ELR (cell line): ENCODE measurements at regions not wholly inside any gene's neighbourhood (a gene's known extent, or its start where the extent isn't known, plus 50 kb on each side); places are given as distances from the start of the nearest gene placed in this dataset.
"Not testable (repeated sequence)": the region's sequence is repeated elsewhere in the genome, so short reads cannot be mapped to it uniquely, and the experiment has no call there.

Source experiments
- DNase-seq: peaks from one replicate; pipeline ENCODE4 v3.0.0-alpha.2; 2015; ENCODE audit warnings: low read depth

DNA sequence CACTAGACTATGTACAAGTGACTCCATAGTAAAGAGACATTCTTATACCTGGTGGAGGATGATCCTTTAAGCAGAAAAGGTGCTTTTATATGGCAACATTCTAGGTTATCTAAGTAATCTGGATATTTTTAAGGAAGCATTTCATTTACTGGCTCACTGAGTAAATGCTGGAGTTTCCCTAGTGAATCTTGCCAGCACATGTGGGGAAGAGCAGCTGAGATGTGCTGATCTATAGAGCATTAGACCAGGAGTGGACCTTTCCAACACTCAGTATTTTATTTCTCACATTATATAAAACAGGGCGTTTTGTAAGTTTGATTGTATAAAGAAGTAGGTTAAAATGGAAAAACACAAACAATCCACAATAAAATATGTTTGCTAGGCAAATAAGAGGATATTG, 478.5 kb downstream of the ATP23 start:
- DNase-seq = peak; percentile 10

DNA sequence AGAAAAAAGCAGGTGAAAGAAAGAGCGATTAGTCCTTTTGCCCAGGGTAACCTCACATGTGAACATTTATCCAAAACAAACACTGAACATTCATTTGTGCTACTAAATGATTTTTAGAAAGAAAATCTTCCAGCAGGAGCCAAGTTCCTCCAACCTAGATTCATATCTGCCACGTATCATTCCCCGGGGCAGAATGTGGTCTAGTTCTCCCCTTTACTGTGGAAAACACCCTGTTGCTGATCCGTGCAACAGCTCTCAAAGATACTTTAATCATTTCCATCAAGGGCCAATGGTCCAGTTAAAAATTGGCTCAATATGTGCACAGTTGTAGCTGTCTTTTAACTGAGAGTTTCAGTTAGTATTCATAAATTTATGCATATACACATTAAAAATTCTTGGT, 479.1 kb downstream of the ATP23 start:
- peak; percentile 79 for DNase-seq

DNA sequence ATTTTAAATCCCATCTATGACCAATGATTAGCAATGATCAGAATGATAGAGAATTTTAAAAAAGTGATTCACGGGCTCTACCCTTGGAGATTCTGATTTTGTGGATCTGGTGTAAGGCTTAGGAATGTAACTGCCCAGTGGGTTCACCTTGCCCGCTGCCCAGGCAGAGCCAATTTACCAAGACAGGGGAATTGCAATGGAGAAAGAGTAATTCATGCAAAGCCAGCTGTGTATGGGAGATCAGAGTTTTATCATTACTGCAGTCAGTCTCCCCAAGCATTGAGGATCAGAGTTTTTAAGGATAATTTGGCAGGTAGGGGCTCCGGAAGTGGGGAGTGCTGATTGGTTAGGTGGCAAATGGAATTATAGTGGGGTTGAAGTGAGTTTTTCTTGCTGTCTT, 480.6 kb downstream of the ATP23 start:
- DNase-seq = no peak

DNA sequence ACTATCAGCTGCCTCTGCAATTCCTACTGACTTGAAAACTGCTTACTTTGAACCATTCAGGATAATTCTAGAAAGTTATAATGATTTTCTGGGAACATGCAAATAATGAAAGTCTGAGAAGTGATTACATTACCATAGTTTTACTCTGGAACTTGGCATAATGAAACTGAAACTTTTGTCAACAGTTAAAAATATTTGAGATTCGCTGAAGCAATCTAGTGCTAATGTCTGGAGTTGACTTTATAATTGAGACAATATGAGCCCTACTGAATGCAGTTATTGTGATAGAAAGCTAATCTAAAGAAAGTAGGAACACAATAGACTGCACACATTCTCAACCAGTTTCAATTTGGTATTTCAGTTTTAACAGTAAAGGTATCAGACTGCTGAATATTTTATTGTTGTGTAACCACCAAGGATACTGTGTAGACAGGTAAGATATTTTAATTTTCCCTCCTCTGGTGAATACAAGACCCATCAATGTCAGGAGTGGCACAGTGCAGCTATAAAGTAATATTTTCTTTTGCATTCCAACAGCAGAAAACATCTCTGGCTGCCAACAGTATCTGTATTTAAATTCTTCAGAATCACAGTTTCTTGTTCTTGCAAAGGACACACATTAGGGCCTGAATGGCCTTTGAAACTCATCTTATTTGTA, 483.5 kb downstream of the ATP23 start:
- peak; percentile 8 for DNase-seq

DNA sequence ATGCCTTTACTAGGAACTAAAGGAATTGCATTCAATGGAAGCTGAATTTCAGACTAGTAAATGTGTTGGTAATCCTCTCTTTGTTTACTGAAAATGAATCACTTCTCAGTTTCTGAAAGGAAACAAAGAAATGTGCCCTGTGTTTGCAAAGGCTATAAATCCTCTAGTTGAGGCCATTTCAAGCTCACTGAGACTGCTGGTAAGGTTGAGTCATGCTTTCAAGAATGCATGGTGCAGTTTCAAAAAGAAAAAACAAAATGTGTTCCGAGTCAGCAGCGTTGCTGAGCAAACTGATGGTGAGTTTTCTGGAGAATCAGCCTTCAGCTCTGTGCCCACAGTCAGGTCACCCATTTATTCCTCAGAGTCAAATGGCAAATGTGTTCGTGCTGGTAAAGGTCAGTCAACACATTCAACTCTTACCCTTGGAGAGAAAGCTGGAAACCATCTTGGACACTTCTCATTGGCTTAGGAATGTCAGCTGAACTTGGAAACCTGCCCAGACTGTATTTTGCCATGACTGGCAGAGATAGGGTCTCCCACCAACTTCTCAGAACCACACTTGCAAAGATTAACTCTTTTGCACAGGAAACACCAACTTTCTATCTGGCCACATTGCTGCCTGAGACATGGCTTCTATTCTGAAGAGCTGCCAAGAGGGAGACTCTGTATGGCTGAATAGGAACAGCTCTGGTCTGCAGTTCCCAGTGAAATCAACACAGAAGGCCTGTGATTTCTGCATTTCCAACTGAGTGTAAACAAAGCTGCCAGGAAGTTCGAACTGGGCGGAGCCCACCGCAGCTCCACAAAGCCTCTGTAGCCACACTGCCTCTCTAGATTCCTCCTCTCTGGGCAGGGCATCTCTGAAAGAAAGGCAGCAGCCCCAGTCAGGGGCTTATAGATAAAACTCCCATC, 484.4 kb downstream of the ATP23 start:
- peak; percentile 97 for DNase-seq

DNA sequence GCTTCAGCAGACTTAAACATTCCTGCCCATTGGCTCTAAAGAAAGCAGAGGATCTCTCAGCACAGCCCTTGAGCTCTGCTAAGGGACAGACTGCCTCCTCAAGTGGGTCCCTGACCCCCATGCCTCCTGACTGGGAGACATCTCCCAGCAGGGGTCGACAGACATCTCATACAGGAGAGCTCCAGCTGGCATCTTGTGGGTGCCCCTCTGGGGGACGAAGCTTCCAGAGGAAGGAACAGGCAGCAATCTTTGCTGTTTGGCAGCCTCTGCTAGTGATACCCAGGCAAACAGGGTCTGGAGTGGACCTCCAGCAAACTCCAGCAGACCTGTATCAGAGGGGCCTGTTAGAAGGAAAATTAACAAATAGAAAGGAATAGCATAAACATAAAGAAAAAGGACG, 485.1 kb downstream of the ATP23 start:
- DNase-seq = not testable (repeated sequence)

DNA sequence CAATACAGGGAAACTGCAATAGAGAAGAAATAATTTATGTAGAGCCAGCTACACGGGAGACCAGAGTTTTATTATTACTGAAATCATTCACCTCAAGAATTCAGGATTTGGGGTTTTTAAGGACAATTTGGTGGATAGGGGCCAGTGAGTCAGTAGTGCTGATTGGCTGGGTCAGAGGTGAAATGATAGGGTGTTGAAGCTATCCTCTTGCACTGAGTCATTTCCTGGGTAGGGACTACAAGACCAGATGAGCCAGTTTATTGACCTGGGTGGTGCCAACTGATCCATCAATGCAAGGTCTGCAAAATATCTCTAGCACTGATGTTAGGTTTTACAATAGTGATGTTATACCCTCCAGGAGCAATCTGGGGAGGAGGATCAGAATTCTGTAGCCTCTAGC, 486.3 kb downstream of the LRIG3 start:
- peak; percentile 78 for DNase-seq

DNA sequence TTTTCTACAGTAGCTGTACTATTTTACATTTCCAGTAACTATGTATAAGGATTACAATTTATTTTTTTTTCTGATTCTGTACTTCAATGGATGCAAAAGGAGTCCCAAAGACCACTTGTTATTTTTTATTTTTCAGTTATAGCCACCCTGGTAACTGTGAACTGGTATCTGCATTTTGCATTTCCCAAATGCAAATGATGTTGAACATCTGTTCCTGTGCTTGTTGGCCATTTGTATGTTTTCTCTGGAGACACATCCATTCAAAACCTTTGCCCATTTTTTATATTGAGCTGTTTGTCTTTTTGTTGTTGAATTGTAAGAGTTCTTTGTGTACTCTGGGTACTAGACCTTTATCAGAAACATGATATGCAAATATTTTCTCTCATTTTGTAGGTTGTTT, 485.6 kb downstream of the LRIG3 start:
- DNase-seq = no peak

DNA sequence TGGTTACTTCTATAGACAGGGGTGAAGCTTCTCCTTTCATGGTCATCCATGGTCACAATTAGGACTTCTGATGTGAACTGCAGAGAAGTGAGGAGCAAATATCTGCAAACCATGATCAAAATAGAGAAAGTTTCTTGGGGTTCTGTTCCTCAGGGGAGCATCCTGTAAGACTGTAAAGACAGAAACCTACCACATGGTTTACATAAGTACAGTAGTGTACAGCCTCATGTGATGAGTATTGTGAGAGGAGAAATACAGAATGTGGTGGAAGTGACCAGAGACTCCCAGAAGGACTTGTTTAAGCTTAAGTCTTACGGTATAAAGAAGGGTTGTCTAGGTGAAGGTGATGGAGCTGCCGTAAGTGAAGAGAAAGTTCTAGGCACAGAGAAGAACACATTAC, 484.7 kb downstream of the LRIG3 start:
- no peak for DNase-seq

DNA sequence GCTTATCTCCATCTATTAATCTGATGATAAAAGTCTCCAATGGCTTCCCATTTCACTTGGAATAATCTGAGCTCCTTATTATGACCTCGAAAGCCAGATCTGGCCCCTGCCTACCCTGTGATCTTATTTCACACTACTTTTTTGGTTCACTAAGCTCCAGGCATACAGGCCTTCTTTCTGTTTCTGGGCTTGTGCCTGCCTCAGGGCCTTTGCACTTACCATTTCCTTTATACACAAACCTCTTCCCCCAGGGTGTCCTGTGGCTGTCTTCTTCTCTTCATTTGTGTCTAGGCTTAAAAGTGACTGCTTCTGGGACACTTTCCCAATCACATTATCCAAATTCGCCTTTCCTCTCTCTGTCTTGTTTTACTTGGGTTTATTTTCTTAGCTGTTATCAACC, 478.8 kb downstream of the LRIG3 start:
- DNase-seq = no peak

DNA sequence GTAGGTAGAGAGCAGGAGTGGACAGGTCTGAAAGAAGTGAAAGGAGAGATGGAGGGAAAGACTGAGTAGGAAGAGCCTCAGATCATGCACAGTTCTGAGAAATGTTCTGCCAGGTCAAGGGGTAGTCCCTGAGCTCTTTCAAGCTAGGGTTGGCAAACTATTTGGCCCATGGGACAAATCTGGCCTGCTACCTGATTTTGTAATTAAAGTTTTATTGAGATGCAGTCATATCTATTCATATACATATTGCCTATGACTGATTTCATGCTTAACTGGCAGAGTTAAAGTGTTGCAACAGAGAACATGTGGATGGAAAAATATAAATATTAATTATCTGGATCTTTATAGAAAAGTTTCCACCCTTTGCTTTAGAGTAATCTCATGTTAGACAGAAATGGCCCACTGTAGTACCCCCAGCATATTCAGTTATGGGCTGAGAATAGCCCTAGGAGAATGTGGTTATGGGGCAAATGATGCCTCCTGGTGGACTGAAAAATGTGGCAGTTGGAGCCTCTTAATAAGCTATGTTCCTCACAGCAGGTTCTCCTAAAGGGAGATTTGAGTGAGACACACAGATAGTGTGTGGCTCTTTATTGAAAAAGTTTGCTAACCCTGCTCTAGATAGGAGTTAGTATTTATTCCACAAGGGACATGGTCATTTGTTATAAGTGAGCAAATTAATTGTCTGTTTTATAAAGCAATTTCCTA, 476.9 kb downstream of the LRIG3 start:
- peak; percentile 62 for DNase-seq

DNA sequence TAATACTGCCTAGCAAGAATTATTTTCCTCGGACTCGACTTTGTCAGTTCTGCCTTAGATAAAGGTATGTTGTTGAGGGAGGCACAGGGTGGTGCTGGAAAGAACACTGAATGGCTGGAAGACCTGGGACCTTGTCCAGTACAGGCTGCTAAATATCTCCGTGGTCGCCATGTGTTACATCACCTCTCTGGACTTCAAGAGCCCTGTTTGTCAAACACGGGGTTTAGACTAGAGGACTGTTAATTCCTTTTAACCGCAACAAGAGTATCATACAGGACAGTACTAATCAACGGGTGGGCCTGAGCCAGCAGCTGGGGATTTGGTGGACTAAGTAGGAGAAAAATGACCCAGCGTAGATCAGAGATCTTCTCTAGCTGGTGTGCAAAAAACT, 476.3 kb downstream of the LRIG3 start:
- no peak for DNase-seq

DNA sequence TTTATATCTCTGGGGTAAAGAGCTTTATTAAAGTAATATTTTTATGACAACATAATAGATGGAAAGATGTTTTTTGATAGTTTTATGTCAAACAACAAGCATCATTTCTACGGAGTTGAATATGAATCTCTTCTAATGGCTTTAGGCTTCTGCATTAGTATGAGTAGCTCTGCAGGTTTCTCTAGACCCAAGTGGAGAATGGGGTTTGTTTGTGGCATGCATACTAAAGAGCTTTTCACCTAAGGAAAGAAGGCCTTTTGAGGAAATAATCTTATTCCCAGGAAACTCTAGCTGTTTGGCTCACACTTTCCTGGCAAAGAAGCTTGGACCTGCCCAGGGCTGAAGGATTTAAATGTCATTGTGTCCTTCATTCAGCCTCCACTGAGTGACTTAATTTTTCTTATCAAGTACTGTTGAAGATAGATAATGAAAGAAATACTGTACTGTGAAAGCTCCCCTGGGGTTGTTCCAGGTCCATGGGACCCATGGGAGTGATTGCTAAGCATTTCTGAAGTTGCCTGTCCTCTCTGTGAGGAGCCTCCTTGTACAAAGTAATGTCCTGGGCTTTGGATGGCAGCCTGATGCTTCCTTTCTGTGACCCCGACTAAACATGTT, 469.3 kb downstream of the LRIG3 start:
- DNase-seq = no peak

DNA sequence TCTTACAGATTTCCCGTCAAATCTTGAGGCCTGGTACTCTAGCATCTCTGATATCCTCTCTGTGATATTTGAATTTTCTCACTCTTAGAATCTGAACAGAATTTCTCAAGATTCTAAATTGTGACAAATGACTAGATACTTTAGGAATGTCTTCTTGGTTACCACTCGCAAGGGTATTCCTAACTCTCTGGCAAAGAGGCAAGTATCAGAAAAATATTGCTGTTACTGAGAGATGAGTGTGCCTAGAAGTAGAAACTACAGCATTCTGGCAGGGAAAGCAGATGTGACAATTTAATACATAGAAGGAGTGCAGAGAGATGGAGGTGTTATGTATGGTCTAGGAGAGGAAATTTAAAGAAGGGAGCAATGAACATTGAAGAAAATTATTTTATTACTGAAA, 467.8 kb downstream of the LRIG3 start:
- DNase-seq = peak; percentile 37

DNA sequence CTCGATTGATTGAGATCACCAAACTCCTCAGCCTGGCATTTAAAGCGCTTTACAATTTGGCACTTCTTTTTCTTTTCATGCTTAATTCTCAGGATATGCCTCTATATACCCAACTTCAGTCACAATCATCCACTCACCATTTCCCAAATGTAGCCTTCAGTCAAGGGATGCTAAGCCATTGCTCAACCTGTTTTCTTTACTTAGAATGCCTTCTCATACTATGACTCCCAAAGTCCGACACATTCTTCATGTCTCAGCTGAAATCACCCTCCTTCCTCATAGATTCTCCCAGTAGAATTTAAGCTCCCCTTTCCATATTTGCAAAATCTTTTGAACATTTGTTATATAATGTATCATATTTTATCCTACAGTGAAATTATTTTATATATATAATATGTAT, 467.0 kb downstream of the LRIG3 start:
- no peak for DNase-seq

DNA sequence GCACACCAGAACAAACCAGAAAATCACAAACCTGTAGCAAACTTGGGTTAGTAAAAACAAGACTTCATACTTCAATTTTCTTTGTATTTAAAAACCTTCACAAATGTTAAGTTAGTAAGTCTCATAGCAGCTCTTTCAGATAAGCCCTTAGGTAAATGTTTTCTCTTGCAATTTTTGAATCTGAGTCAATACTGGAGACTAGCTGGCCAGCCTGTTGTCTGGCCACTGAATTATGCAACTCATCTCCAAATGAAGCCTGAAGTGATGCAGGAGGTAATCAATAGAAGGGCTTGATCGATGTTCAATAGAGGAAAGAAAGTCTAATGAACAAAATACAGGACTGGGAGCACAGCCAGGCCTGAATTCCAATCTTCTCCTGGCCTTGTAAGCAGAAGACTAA, 465.2 kb downstream of the LRIG3 start:
- no peak for DNase-seq

DNA sequence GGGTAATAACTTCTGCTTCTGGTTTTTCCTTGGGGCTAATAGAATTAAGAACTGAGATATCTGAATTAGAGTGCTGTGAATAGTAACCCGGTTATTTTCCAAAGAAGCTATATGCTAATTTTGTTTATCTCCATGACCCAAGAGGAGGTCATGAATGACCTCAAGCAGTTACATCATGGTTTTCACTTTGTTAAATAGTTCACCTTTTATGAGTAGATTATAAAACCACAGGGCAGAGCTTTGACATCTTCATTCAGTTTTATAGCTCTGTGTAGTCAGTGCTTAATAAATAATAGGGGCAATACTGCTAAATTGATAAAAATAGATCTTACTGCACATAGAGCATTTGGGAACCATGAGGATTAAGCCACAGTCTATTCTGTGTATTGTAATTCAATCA, 462.2 kb downstream of the LRIG3 start:
- peak; percentile 24 for DNase-seq

DNA sequence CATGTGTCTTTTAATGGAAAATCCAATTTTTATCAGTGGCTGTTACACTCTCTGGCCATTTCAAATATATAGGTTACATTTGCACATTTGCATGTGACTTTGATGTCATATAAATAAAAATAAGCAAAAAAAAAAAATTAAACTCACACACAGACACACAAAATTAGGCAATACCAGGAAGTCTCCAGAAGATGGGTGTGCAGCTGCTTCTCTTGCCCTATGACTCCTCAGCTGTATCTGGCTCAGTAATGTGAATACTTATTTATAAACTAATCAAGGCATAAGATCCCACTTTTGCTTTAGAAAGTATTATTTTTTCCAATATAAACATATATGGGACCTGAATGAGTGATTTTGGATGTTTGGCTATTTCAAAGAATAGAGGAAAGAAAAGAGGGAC, 461.1 kb downstream of the LRIG3 start:
- peak; percentile 11 for DNase-seq

DNA sequence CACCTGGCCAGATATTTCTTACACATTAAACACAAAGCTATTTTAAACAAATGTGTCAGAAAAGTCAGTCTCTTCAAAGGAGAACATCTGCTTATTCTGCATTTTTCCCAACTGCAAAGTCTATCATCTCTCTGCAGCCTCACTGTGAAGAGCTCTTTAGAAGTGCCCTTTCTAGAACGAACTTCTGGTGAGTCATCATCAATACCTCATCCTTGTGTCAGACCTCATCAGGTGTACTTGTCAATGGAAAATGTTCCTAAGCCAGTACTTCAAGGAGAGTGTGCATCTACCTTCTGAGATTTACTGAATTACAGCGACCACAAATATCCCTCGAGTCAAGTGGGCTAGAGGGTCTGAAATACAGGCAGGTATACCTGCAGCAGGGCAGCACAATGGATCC, 457.3 kb downstream of the LRIG3 start:
- peak; percentile 8 for DNase-seq

DNA sequence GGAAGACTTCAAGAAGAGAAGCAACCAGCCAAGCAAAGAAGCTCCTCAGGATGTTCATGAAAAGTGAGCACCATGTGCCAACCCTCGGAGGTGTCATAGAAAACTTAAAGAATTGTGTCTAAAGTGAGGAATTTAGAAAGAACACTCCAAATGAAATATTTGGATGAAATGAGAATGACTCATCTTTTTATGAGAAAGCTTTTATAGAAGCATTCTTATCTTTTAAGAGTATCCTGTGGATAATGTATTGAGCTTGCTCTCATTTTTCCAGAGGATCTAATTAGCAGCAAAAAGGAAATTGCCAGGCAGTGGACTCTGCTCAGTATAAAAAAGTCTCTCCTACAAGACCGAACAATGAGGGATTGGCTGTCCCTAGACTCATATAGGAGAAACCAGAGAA, 454.9 kb downstream of the LRIG3 start:
- DNase-seq = peak; percentile 30

DNA sequence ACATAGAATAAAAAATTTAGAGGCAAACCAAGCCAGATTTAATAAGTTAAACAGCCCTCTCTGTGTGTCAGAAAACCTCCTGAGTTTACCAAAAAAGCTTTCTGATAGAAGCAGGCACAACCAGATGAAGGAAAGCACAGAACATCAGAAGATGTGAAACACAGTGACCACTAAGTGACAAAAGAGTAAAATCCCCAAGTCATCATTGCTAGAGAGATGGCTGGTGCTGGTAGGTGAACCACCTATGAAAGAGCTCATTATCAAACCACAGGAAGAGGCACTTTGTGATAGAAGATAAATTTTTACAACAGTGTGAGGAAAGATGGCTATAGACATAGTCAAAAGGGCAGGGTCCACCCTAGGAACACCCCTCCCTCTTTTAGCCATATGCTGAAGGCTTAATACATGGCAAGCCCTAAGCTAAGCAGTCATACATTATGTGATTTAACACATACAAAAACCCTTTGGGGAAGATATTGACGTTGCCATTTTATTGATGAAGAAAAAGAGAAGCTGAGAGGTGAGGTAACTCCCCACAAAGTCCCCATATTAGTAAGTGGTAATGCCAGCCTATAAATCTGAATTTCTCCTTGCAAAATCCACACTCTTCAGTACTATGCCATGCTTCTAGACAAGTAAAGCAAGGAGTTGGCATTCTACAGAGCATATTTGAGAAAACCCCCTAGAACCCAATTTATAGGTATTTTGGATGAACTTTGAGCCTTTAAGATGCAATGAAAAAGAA, 449.9 kb downstream of the LRIG3 start:
- DNase-seq = no peak

DNA sequence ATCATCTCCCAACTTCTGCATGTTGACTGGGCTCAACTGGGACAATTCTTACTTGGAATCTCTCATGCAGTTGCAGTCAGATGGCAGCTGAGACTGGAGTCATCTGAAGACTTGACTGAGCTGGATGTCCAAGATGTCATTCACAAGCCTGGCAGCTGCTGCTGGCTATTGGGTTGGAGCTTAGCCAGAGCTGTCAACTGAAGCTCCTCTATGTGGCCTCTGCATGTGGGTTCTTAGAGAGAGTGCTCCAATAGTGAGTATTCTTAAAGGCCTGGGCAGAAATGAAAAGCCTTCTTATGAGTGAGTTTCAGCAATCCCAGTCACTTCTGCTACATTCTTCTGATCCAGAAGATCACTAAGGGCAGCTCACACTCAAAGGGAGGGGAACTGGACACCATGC, 440.9 kb downstream of the LRIG3 start:
- no peak for DNase-seq
